ENCODE measurements at regions not wholly inside any gene's neighbourhood (a gene's known extent, or its start where the extent isn't known, plus 50 kb on each side); places are given as distances from the start of the nearest gene placed in this dataset.

DNA sequence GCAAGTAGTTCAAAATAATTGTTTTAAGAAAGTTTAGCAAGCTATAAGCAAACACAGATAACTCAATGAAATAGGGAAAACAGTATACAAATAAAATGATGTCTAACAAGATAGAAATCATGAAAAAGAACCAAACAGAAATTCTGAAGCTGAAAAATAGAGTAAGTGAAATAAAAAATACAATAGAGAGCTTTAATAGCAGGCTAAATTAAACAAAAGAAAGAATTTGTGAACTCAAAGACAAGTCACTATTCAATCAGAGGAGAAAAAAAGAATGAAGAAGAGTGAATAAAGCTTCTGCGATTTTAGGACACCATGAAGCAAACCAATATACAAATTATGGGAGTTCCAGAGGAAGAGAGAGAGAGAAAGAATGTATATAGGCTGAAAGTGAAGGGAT lies 576.8 kb downstream of the STK39 start:
- intact Hi-C loops (cut with DNase I), result no loop called here
- H3K27ac ChIP-seq, result no peak overlapping the region
- 0% methylated on average over 1 of the region's 1 CpG for whole genome bisulfite sequencing, 4 donors
- no peak for DNase-seq
- no peaks in the 10 kb centered on the region for H3K4me1 ChIP-seq
- H3K4me3 ChIP-seq, result no peak overlapping the region
- no peak for ATAC-seq
- no peaks in the 10 kb centered on the region for H3K36me3 ChIP-seq
- no peaks in the 10 kb centered on the region for H3K27me3 ChIP-seq
- TF ChIP-seq, protein P1, sequence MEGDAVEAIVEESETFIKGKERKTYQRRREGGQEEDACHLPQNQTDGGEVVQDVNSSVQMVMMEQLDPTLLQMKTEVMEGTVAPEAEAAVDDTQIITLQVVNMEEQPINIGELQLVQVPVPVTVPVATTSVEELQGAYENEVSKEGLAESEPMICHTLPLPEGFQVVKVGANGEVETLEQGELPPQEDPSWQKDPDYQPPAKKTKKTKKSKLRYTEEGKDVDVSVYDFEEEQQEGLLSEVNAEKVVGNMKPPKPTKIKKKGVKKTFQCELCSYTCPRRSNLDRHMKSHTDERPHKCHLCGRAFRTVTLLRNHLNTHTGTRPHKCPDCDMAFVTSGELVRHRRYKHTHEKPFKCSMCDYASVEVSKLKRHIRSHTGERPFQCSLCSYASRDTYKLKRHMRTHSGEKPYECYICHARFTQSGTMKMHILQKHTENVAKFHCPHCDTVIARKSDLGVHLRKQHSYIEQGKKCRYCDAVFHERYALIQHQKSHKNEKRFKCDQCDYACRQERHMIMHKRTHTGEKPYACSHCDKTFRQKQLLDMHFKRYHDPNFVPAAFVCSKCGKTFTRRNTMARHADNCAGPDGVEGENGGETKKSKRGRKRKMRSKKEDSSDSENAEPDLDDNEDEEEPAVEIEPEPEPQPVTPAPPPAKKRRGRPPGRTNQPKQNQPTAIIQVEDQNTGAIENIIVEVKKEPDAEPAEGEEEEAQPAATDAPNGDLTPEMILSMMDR (IDR thresholded peaks at IDR 0.05), result no peak
- TF ChIP-seq POLR2A (IDR thresholded peaks at IDR 0.05), result no peak
- peaks cover 0 to 32% (median 19%) of the 10 kb centered on the region in 12 donors for H3K9me3 ChIP-seq

DNA sequence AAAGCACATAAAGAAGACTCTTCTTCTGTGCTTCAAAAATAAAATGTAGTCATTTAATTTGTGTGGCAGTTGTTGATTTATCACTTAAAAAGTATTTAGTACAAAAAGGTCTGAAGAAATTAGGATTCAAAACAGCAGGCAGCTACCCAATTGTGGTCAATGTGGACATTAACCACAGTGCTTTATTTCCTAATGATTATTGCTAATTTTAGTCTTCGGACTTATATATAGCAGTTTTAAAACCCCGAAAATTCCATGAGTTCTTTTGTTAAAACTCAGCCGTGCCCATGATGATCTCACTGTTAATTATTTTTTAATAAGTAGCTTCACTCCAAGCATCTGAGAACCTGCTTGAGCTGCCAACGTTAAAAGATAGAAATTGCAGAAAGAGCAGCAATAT lies 594.3 kb downstream of the STK39 start:
- no peak for TF ChIP-seq POLR2A (IDR thresholded peaks at IDR 0.05)
- TF ChIP-seq, protein P1 (IDR thresholded peaks at IDR 0.05), result no peak
- no peaks in the 10 kb centered on the region for H3K4me1 ChIP-seq
- H3K36me3 ChIP-seq, result no peaks in the 10 kb centered on the region
- WGBS, 4 donors, result 68 to 81% (median 73%) methylated on average over 4 of the region's 4 CpGs
- DNase-seq (no peak), ATAC-seq (no peak)
- intact Hi-C loops (cut with DNase I), result no loop called here
- no peak overlapping the region for H3K27ac ChIP-seq
- H3K4me3 ChIP-seq, result no peak overlapping the region
- peaks cover 0 to 3% (median 0%) of the 10 kb centered on the region in 12 donors for H3K9me3 ChIP-seq
- H3K27me3 ChIP-seq, result no peaks in the 10 kb centered on the region

DNA sequence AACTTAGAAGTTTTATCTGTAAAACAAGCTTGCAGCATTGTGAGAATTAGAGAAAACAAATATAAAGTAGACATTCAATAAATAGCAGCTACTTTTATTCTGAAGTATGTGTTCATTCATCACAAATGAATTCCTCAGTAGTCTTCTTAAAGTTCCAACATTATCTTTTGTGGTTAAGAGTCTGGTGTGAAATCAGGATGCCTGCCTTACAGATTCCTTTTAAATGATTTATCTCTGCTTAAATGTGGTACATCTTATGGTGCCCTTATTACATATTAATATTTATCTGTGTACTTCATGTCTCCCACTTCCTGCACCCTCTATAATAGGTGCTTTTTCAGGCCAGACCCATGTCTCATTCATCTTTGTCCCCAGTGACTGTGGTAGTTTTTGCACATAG lies 595.0 kb downstream of the STK39 start:
- no peak for TF ChIP-seq POLR2A (IDR thresholded peaks at IDR 0.05)
- TF ChIP-seq, protein P1 (IDR thresholded peaks at IDR 0.05), result no peak
- no peak for ATAC-seq

DNA sequence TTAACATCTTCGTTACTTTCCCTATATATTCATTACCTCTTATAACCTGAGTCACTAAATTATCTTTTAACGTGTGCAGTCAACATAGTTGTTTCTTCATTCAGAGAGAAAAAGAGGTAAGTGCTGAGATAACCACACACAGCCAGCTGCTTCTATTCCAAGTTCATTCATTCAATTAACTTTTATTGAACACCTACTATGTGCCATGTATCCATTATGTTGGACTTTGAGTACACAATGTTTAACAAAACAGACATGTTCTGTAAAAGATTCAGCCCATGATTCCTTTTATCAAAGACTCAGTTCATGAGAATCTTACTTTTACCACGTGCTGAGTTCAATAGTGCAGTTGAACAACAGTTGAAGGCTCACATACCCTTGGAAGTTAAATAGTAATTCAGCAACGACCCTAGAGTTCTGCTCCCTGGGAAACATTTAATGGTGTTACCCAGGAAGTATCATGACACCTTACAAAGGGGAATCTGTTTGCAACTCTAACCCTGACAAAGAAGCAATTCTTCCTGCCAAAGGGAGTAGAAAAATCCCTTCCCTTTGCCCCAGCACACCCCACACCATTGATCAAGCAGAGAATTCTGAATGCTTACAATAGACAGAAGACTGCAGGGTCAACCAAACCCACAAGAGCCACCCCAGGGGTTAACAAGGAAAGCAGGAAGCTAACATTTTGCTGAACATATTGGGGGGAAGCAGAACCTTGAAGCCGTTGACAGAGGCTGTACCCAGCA lies 595.8 kb downstream of the STK39 start:
- peaks cover 0 to 3% (median 0%) of the 10 kb centered on the region in 12 donors for H3K9me3 ChIP-seq
- WGBS, 4 donors, result 50 to 56% (median 53%) methylated on average over 5 of the region's 5 CpGs
- H3K4me3 ChIP-seq, result no peak overlapping the region
- no peak overlapping the region for H3K27ac ChIP-seq
- intact Hi-C loops (cut with DNase I), result no loop called here
- no peak for ATAC-seq
- no peaks in the 10 kb centered on the region for H3K27me3 ChIP-seq
- TF ChIP-seq, protein P1 (IDR thresholded peaks at IDR 0.05), result no peak
- no peak for TF ChIP-seq POLR2A (IDR thresholded peaks at IDR 0.05)
- no peak for DNase-seq
- no peaks in the 10 kb centered on the region for H3K36me3 ChIP-seq
- no peaks in the 10 kb centered on the region for H3K4me1 ChIP-seq

More for the DNA sequence above, 595.0 kb downstream of the STK39 start:
- H3K4me1 ChIP-seq, result no peaks in the 10 kb centered on the region
- intact Hi-C loops (cut with DNase I), result no loop called here
- H3K9me3 ChIP-seq, result peaks cover 0 to 3% (median 0%) of the 10 kb centered on the region in 12 donors
- H3K27me3 ChIP-seq, result no peaks in the 10 kb centered on the region
- no peak for DNase-seq
- H3K4me3 ChIP-seq, result no peak overlapping the region
- H3K36me3 ChIP-seq, result no peaks in the 10 kb centered on the region
- no peak overlapping the region for H3K27ac ChIP-seq
